Calu3 (cell line): ENCODE measurements at regions not wholly inside any gene's neighbourhood (a gene's known extent, or its start where the extent isn't known, plus 50 kb on each side); places are given as distances from the start of the nearest gene placed in this dataset.

Experiments used
- BruUV-seq: library from RNA; stranded (reverse); fragments of 400-500 nt; replicated peaks from 2 replicates; lab custom pipeline; 2021; lab: Mats Ljungman, UMichigan
- CTCF ChIA-PET: fragments of 300-600 bp; sonication (Branson Sonifier 250); formaldehyde crosslinking; loops from one replicate; lab custom pipeline; 2022; ENCODE audit warnings: antibody characterized with exemption; lab: Charles Lee
- DNase-seq: peaks from one replicate; pipeline ENCODE4 v3.0.0; 2022
- H3K27ac Mint-ChIP-seq: one replicate; pipeline ENCODE4 v1.8.0; 2022; ENCODE audit warnings: mixed read lengths; ENCODE audit not compliant: unreplicated experiment
- H3K27me3 Mint-ChIP-seq: one replicate; pipeline ENCODE4 v1.8.0; 2022; ENCODE audit warnings: mixed read lengths; ENCODE audit not compliant: unreplicated experiment
- H3K36me3 Mint-ChIP-seq: one replicate; pipeline ENCODE4 v1.8.0; 2022; ENCODE audit warnings: mild to moderate bottlenecking, moderate library complexity, mixed read lengths; ENCODE audit not compliant: insufficient read depth, unreplicated experiment
- H3K4me1 Mint-ChIP-seq: one replicate; pipeline ENCODE4 v1.8.0; 2022; ENCODE audit warnings: mild to moderate bottlenecking, low read depth, mixed read lengths; ENCODE audit not compliant: unreplicated experiment
- H3K4me3 Mint-ChIP-seq: one replicate; pipeline ENCODE4 v1.8.0; 2022; ENCODE audit warnings: mild to moderate bottlenecking, low read depth, moderate library complexity, mixed read lengths; ENCODE audit not compliant: unreplicated experiment
- H3K9me3 Mint-ChIP-seq: one replicate; pipeline ENCODE4 v1.8.0; 2022; ENCODE audit warnings: low read depth, mixed read lengths; ENCODE audit not compliant: unreplicated experiment
- intact Hi-C: fragments of 100-400 bp; cut with micrococcal nuclease; formaldehyde crosslinking; loops from one replicate; pipeline ENCODE4 v1.10.0; 2022; ENCODE audit not compliant: unreplicated experiment
- TF ChIP-seq, protein P1 (sequence below): fragments of 200-600 bp; IDR thresholded peaks from one replicate; pipeline ENCODE4 v1.8.0; 2022; ENCODE audit warnings: antibody characterized with exemption; ENCODE audit not compliant: unreplicated experiment

DNA sequence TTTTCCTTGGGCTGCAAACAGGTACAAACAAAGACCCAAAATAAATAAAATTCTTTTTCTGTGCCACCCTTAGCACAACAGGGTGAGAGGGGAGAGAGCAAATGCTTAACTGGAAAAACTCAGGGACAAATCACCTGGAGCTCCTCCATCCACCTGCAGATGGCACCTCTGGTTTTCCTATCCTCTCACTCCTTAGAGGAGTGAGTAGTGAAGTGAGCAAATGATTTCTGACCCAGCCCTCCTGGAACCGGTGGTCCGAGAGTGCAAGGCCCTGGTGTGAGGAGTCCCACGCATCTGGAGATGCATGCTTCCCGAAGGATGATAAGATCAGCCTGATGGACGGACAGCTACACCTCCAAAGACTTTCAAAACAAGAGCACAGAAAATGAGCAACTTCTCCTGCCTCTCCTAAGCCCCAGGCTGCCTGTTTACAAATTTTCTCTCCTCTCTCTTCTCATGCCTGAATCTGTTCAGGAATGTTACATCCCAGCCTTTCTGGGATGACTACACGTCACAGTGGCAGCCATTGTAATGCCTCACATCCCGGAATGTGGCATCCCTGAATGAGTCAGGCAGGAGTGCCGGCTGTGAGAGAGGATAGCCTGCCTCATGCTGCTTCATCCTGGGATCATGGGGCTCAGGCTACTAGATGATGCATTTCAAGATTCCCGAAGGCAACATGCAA lies 86.4 kb downstream of the ADRB2 start:
- CTCF ChIA-PET = interaction anchor here (0.6 to 4.3 kb wide), 18 partner anchors 9 to 201 kb away, joined by 3 to 54 read pairs (median 4); partner anchors contain the start of gene ADRB2
- intact Hi-C loops = loop anchor here (1.0 to 5.0 kb wide), 7 partner anchors 43 to 314 kb away; no protein-coding TSS in a partner anchor
- BruUV-seq = no TSS peak
- Mint-ChIP-seq H3K4me1 (peaks cover 89% of the 10 kb centered on the region), H3K9me3 (no peaks in the 10 kb centered on the region), H3K4me3 (no peak overlapping the region), H3K27ac (peak overlapping the region; percentile 93), H3K36me3 (peaks cover 17% of the 10 kb centered on the region), H3K27me3 (no peaks in the 10 kb centered on the region)
- TF ChIP-seq, protein P1, sequence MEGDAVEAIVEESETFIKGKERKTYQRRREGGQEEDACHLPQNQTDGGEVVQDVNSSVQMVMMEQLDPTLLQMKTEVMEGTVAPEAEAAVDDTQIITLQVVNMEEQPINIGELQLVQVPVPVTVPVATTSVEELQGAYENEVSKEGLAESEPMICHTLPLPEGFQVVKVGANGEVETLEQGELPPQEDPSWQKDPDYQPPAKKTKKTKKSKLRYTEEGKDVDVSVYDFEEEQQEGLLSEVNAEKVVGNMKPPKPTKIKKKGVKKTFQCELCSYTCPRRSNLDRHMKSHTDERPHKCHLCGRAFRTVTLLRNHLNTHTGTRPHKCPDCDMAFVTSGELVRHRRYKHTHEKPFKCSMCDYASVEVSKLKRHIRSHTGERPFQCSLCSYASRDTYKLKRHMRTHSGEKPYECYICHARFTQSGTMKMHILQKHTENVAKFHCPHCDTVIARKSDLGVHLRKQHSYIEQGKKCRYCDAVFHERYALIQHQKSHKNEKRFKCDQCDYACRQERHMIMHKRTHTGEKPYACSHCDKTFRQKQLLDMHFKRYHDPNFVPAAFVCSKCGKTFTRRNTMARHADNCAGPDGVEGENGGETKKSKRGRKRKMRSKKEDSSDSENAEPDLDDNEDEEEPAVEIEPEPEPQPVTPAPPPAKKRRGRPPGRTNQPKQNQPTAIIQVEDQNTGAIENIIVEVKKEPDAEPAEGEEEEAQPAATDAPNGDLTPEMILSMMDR = peak; percentile 28
- DNase-seq = peak; percentile 68

DNA sequence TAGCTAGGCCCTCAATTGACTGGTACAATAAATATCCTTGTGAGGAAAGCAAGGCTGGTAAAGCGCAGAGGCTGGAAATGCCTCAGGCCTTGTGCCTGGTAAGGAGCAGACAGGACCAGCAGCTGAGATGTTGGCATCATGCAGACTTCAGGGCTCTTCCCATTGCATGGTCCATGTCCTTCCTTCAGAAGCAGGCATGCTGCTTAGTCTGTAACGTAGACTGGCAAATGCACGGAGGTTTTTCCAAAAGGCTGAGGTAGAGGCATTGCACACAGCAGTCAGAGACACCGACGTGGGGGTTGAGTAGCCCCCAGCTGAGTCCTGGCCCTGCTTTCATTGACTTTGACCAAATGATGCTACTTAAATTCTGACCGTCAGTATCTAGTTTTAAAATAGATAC lies 87.1 kb downstream of the ADRB2 start:
- CTCF ChIA-PET = interaction anchor here (0.6 to 4.3 kb wide), 15 partner anchors 9 to 201 kb away, joined by 3 to 54 read pairs (median 5); partner anchors contain the start of gene ADRB2
- Mint-ChIP-seq H3K4me3 (no peak overlapping the region), H3K27me3 (no peaks in the 10 kb centered on the region), H3K36me3 (peaks cover 17% of the 10 kb centered on the region), H3K9me3 (no peaks in the 10 kb centered on the region), H3K27ac (peak overlapping the region; percentile 93), H3K4me1 (peaks cover 89% of the 10 kb centered on the region)
- TSS peak; percentile 96 for BruUV-seq
- intact Hi-C loops = loop anchor here (1.0 to 5.0 kb wide), 5 partner anchors 43 to 314 kb away; no protein-coding TSS in a partner anchor
- DNase-seq = peak; percentile 14
- TF ChIP-seq, protein P1 = no peak

DNA sequence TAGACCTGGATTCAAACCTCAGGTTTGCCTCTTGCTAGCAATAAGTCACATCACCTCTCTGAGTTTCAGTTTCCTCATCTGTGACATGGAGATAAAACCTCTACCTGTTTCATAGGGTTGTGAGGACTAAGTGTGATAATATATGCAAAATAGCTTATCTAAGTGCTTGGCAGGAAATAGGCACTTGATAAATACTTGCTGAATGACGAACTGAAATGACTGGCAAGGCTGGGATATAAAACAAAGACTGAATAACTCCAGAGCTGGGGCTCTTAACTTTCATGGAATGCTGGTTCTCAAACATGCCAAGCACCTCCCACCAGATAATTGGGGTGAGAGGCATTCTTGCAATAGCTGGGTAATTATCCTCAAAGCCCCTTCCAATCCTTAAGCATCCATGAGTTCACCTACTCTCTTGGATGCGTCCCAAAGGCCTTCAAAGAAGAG lies 87.6 kb downstream of the ADRB2 start:
- Mint-ChIP-seq H3K4me3 (no peak overlapping the region), H3K4me1 (peaks cover 88% of the 10 kb centered on the region)

DNA sequence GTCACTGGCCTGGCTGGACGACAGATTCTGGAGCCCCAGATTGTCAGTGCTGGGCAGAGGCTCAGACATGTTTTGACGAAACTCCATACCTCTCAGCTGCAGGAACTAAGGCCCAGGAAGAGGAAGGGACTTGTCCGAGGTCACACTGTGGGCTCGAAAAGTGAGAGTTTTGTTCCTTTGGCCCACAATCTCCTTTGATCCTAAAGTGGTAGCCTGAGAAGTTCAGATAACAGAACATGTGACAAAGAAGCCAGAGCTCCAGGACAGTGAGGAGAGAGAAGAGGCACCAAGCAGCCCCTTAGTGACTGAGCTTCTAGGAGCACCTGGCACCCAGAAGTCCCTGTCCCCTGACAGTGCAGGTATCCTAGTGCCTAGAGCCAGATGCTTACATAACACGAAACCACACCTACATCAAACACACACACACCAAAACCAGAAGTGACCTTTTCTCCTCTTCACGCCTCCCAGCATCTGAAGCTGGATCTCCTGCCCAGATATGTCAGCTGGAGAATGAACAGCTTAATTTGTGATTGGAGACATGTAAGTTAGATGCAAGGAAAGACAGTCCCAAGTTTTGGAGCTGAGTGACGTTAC lies 88.9 kb downstream of the ADRB2 start:
- CTCF ChIA-PET = interaction anchor here (0.6 to 4.3 kb wide), 4 partner anchors 42 to 199 kb away, joined by 3 to 54 read pairs (median 8); no protein-coding TSS in a partner anchor
- intact Hi-C loops = no loop called here
- peak overlapping the region; percentile 93 for H3K27ac Mint-ChIP-seq

More for the DNA sequence above, 87.6 kb downstream of the ADRB2 start:
- Mint-ChIP-seq H3K9me3 (no peaks in the 10 kb centered on the region), H3K27me3 (no peaks in the 10 kb centered on the region), H3K27ac (peak overlapping the region; percentile 93), H3K36me3 (peaks cover 17% of the 10 kb centered on the region)
- intact Hi-C loops = loop anchor here (1.0 to 5.0 kb wide), 5 partner anchors 42 to 313 kb away; no protein-coding TSS in a partner anchor
- TF ChIP-seq, protein P1 = no peak
- CTCF ChIA-PET = interaction anchor here (0.6 to 4.3 kb wide), 18 partner anchors 9 to 200 kb away, joined by 3 to 54 read pairs (median 6); partner anchors contain the start of gene ADRB2
- BruUV-seq = no TSS peak
- peak; percentile 68 for DNase-seq

More for the DNA sequence above, 88.9 kb downstream of the ADRB2 start:
- Mint-ChIP-seq H3K9me3 (no peaks in the 10 kb centered on the region), H3K4me1 (peaks cover 75% of the 10 kb centered on the region), H3K27me3 (no peaks in the 10 kb centered on the region), H3K4me3 (no peak overlapping the region), H3K36me3 (peaks cover 13% of the 10 kb centered on the region)
- BruUV-seq = no TSS peak
- DNase-seq = peak; percentile 11
- TF ChIP-seq, protein P1 = no peak
